H1 (cell line): ENCODE measurements at regions not wholly inside any gene's neighbourhood (a gene's known extent, or its start where the extent isn't known, plus 50 kb on each side); places are given as distances from the start of the nearest gene placed in this dataset.
A peak's percentile ranks its signal among the peaks of the same experiment; 100 is the strongest.

Experiments used
- CTCF ChIA-PET: fragments of 300-600 bp; sonication (Branson Sonifier 250); formaldehyde crosslinking; loops from one replicate; lab custom pipeline; 2021; ENCODE audit not compliant: partially characterized antibody; lab: Charles Lee
- POLR2A ChIA-PET: fragments of 300-600 bp; sonication (Branson Sonifier 250); formaldehyde crosslinking; loops from one replicate; lab custom pipeline; 2021; ENCODE audit warnings: inconsistent platforms; ENCODE audit not compliant: partially characterized antibody; lab: Charles Lee
- DNase-seq, 2 experiments: peaks; one replicate each; pipeline versions ENCODE4 v3.0.0 to v3.0.0-alpha.2; 2010 to 2022; ENCODE audit warnings: low spot score in 2 of 2, low read depth in 1 of 2, mixed read lengths in 1 of 2
- FAIRE-seq: peaks from 2 replicates; lab custom pipeline; 2011; peaks lifted over from hg19 to GRCh38; lab: Jason Lieb, UNC
- H2AFZ ChIP-seq: 2 replicates; pipeline ENCODE4 v1.8.1; 2012; ENCODE audit warnings: low read length, inconsistent platforms
- H2AK5ac ChIP-seq: 2 replicates; pipeline ENCODE4 v1.6.1; 2013; ENCODE audit warnings: low read depth, low read length
- H2BK120ac ChIP-seq: replicated peaks from 2 replicates; pipeline ENCODE3; 2013; ENCODE audit warnings: low read depth, low read length, inconsistent platforms
- H2BK12ac ChIP-seq: 2 replicates; pipeline ENCODE4 v1.6.1; 2013; ENCODE audit warnings: low read depth, low read length
- H2BK15ac ChIP-seq: 2 replicates; pipeline ENCODE4 v1.6.1; 2013; ENCODE audit warnings: low read length
- H2BK20ac ChIP-seq: 2 replicates; pipeline ENCODE4 v1.6.1; 2013; ENCODE audit warnings: low read length
- H2BK5ac ChIP-seq: 2 replicates; pipeline ENCODE4 v1.6.1; 2013; ENCODE audit warnings: low read depth, low read length
- H3K14ac ChIP-seq: 2 replicates; pipeline ENCODE4 v1.6.1; 2013; ENCODE audit warnings: inconsistent platforms; ENCODE audit not compliant: insufficient read length
- H3K18ac ChIP-seq: 2 replicates; pipeline ENCODE4 v1.6.1; 2013; ENCODE audit warnings: low read length; ENCODE audit errors: extremely low read depth
- H3K23ac ChIP-seq: 2 replicates; pipeline ENCODE4 v1.6.1; 2013; ENCODE audit warnings: inconsistent platforms; ENCODE audit not compliant: insufficient read length
- H3K23me2 ChIP-seq: 2 replicates; pipeline ENCODE4 v1.6.1; 2013; ENCODE audit warnings: low read depth, low read length
- H3K27ac ChIP-seq: 2 replicates; pipeline ENCODE4 v1.6.1; 2011; ENCODE audit warnings: low read depth, low read length, inconsistent platforms
- H3K27me3 ChIP-seq, 4 experiments: replicated peaks in 1 of 4; 1 replicate in 1 of 4; 2 replicates in 3 of 4; pipeline versions ENCODE4 v1.6.1 to v1.8.1; 2011 to 2013; ENCODE audit warnings: low read length in 3 of 4, mild to moderate bottlenecking in 3 of 4, inconsistent platforms in 2 of 4, mixed read lengths in 2 of 4, moderate library complexity in 1 of 4; ENCODE audit not compliant: control insufficient read depth in 3 of 4, insufficient read depth in 3 of 4; ENCODE audit errors: extremely low read depth in 1 of 4
- H3K36me3 ChIP-seq, 4 experiments: 2 replicates each; pipeline versions ENCODE4 v1.6.1 to v1.8.1; 2011 to 2013; ENCODE audit warnings: mild to moderate bottlenecking in 4 of 4, low read length in 3 of 4, moderate library complexity in 2 of 4, control low read depth in 1 of 4, inconsistent platforms in 1 of 4; ENCODE audit not compliant: insufficient read depth in 4 of 4, control insufficient read depth in 2 of 4
- H3K4ac ChIP-seq: replicated peaks from 2 replicates; pipeline ENCODE3; 2013; ENCODE audit warnings: low read length, low read depth, mixed read lengths, inconsistent platforms; ENCODE audit not compliant: insufficient read length
- H3K4me1 ChIP-seq, 4 experiments: replicated peaks in 1 of 4; 1 replicate in 1 of 4; 2 replicates in 3 of 4; pipeline versions ENCODE4 v1.6.1 to v1.8.1; 2011 to 2013; ENCODE audit warnings: low read length in 3 of 4, inconsistent platforms in 2 of 4, mixed read lengths in 1 of 4; ENCODE audit not compliant: insufficient read depth in 4 of 4, control insufficient read depth in 3 of 4
- H3K4me2 ChIP-seq, 2 experiments: 2 replicates each; pipeline versions ENCODE4 v1.6.1 to v1.8.1; 2011 to 2013; ENCODE audit warnings: low read depth in 2 of 2, low read length in 2 of 2, control low read depth in 1 of 2, inconsistent platforms in 1 of 2, mild to moderate bottlenecking in 1 of 2; ENCODE audit not compliant: insufficient read depth in 1 of 2
- H3K4me3 ChIP-seq, 4 experiments: fragments of 200-600, 300-600 bp in 1 of 4; sonication (generic), shearing (Covaris generic), sonication (Bioruptor Twin) in 1 of 4; 2 replicates each; pipeline versions ENCODE4 v1.5.1 to v1.8.1; 2011 to 2016; ENCODE audit warnings: low read length in 4 of 4, low read depth in 3 of 4, control low read depth in 2 of 4, inconsistent platforms in 2 of 4, mild to moderate bottlenecking in 2 of 4, mixed read lengths in 1 of 4, moderate library complexity in 1 of 4; ENCODE audit not compliant: insufficient read depth in 2 of 4; ENCODE audit errors: extremely low read depth in 1 of 4
- H3K56ac ChIP-seq: replicated peaks from 2 replicates; pipeline ENCODE3; 2013; ENCODE audit warnings: low read depth, mild to moderate bottlenecking, mixed read lengths, low read length, inconsistent platforms; ENCODE audit not compliant: insufficient read length
- H3K79me1 ChIP-seq: 2 replicates; pipeline ENCODE4 v1.6.1; 2013; ENCODE audit warnings: low read depth, low read length, control low read depth
- H3K79me2 ChIP-seq, 2 experiments: 2 replicates each; pipeline versions ENCODE4 v1.6.1 to v1.8.1; 2012 to 2013; ENCODE audit warnings: low read length in 2 of 2, mild to moderate bottlenecking in 2 of 2, inconsistent platforms in 1 of 2; ENCODE audit not compliant: insufficient read depth in 2 of 2, control insufficient read depth in 1 of 2
- H3K9ac ChIP-seq, 4 experiments: replicated peaks in 1 of 4; 1 replicate in 1 of 4; 2 replicates in 3 of 4; pipeline versions ENCODE4 v1.6.1 to v1.8.1; 2011 to 2013; ENCODE audit warnings: low read depth in 3 of 4, low read length in 3 of 4, control low read depth in 2 of 4, mild to moderate bottlenecking in 2 of 4, moderate library complexity in 2 of 4, inconsistent platforms in 1 of 4; ENCODE audit errors: extremely low read depth in 1 of 4
- H3K9me3 ChIP-seq, 2 experiments: 2 replicates each; pipeline versions ENCODE4 v1.6.1 to v1.8.1; 2012 to 2013; ENCODE audit warnings: mild to moderate bottlenecking in 2 of 2, moderate library complexity in 2 of 2, control low read depth in 1 of 2, inconsistent platforms in 1 of 2, low read depth in 1 of 2, low read length in 1 of 2, mixed read lengths in 1 of 2; ENCODE audit not compliant: insufficient read depth in 2 of 2
- H4K20me1 ChIP-seq, 2 experiments: replicated peaks in 1 of 2; 2 replicates each; pipeline versions ENCODE3 to v1.8.1; 2011 to 2013; ENCODE audit warnings: inconsistent platforms in 2 of 2, low read length in 2 of 2, mild to moderate bottlenecking in 1 of 2; ENCODE audit not compliant: insufficient read depth in 2 of 2, control insufficient read depth in 1 of 2
- H4K5ac ChIP-seq: 2 replicates; pipeline ENCODE4 v1.6.1; 2013; ENCODE audit warnings: low read length, low read depth, mixed read lengths, inconsistent platforms; ENCODE audit not compliant: insufficient read length
- H4K8ac ChIP-seq: 2 replicates; pipeline ENCODE4 v1.8.0; 2013; ENCODE audit warnings: mild to moderate bottlenecking, moderate library complexity, low read length, inconsistent platforms; ENCODE audit not compliant: insufficient read depth; ENCODE audit errors: extremely low read depth
- H4K91ac ChIP-seq: replicated peaks from 2 replicates; pipeline ENCODE3; 2013; ENCODE audit warnings: low read length, mixed read lengths, inconsistent platforms; ENCODE audit not compliant: insufficient read length
- CEBPB ChIP-seq: IDR thresholded peaks from 2 replicates; pipeline ENCODE4 v1.6.1; 2012; ENCODE audit warnings: low read depth, low read length
- FOSL1 ChIP-seq: IDR thresholded peaks from 2 replicates; pipeline ENCODE4 v1.6.1; 2011; ENCODE audit warnings: mild to moderate bottlenecking, low read depth, low read length, moderate library complexity; ENCODE audit not compliant: insufficient read depth
- KDM4A ChIP-seq: IDR thresholded peaks from one replicate; pipeline ENCODE4 v1.7.1; 2012; ENCODE audit warnings: low read depth, mild to moderate bottlenecking, moderate library complexity, low read length, inconsistent platforms; ENCODE audit not compliant: severe bottlenecking
- POU5F1 ChIP-seq: IDR thresholded peaks from 2 replicates; pipeline ENCODE4 v1.6.1; 2011; ENCODE audit warnings: low read depth, mild to moderate bottlenecking, low read length, moderate library complexity
- WGBS, 2 experiments: shearing (Covaris generic) in 1 of 2; methylation state at CpG; one replicate each; pipeline versions ENCODE4 v1.1.6 to v1.1.7; 2013 to 2015; ENCODE audit warnings: low lambda C conversion rate in 2 of 2, mixed read lengths in 2 of 2, inconsistent platforms in 1 of 2, low coverage in 1 of 2, missing lambda C conversion rate in 1 of 2; ENCODE audit not compliant: insufficient replicate concordance in 2 of 2, insufficient coverage in 1 of 2, insufficient read length in 1 of 2; ENCODE audit errors: extremely low coverage in 1 of 2, missing lambda C conversion rate in 1 of 2; 5-methylcytosine and 5-hydroxymethylcytosine counted together

GRCh38 chr1:63068626-63069025, 253.7 kb upstream of the FOXD3 start:
- Histone ChIP-seq H3K4me2 (no peak overlapping the region), H2BK120ac (no peak overlapping the region), H2AFZ (no peak overlapping the region), H3K27ac (no peak overlapping the region), H3K4me3 (no peak overlapping the region), H3K4ac (no peak overlapping the region), H4K20me1 (no peaks in the 10 kb centered on the region), H3K9ac (no peak overlapping the region), H3K27me3 (peaks cover 0 to 5% (median under 1%) of the 10 kb centered on the region in 4 experiments; a peak in 4 of 7 replicates), H3K23me2 (peaks cover under 1% of the 10 kb centered on the region; the same call in 1 of the 2 replicates), H2AK5ac (no peak overlapping the region), H2BK20ac (no peak overlapping the region), H3K79me2 (no peaks in the 10 kb centered on the region), H2BK15ac (no peak overlapping the region), H3K56ac (no peak overlapping the region), H3K4me1 (peaks cover 0 to 7% (median 0%) of the 10 kb centered on the region in 4 experiments; a peak in 2 of 7 replicates), H3K79me1 (no peaks in the 10 kb centered on the region), H2BK5ac (no peak overlapping the region), H4K91ac (no peak overlapping the region), H3K36me3 (no peaks in the 10 kb centered on the region), H4K5ac (no peak overlapping the region), H3K9me3 (no peaks in the 10 kb centered on the region), H3K14ac (no peak overlapping the region), H4K8ac (no peak overlapping the region), H3K18ac (no peak overlapping the region), H3K23ac (no peak overlapping the region), H2BK12ac (no peak overlapping the region)
- CTCF ChIA-PET = no interaction called here
- TF ChIP-seq POU5F1 = no peak
- TF ChIP-seq FOSL1 = no peak
- TF ChIP-seq KDM4A = no peak
- peak; percentile 92 for TF ChIP-seq CEBPB
- POLR2A ChIA-PET = no interaction called here
- 94% methylated on average over 7 of the region's 7 CpGs; no CpG with 5 or more reads in 1 of the 2 experiments for WGBS, 2 experiments
- FAIRE-seq = no peak
- no peak for DNase-seq
